ENCODE measurements at regions not wholly inside any gene's neighbourhood (a gene's known extent, or its start where the extent isn't known, plus 50 kb on each side); places are given as distances from the start of the nearest gene placed in this dataset.

DNA sequence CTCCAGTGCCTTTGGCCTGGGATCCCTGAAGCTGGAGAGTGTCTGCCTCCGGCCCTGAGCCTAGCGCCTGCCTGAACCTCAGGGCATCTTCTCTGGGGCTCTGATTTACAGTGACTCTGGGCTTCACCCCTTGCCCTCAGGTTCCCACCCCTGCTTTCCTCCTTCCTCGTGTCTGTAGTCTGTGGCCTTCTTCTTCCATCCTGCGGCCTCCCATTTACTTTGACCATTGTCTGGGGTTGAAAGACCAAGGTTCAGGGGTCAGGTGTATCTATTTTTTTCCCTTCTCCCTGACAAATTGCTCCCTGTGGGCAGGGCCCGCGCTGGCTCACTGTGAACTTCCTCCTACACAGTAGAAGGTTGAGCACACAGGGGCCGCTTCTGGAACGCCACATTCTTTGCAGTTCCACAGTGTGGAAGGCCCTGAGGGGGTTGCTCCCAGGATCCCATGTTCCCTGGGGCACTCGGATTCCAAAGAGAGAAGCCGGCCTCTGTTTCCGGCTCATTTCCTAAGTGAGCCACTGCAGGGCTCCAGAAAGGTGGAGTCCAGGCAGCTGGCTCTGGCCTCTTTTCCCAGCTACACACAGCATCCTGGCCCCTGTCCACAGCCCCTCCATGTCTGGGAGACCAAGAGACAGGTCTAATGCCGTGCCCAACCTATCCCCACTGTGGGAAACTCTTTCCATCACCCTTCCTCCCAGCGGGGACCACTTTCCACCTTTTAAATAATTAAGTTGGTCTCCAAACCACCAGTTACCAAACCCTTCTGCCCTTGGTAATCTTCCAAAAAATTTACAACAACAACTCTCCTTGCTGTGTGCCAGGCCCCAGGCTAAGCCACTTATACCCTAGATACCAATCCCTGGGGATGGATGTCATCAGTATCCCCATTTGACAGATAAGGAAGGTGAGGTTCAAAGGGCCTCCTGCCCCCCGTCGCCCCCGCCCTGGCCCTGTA, 140.3 kb upstream of the IER5L start:
- peak overlapping the region; percentile 88 to 96 (median 90) for H3K27ac ChIP-seq
- H3K36me3 ChIP-seq: no peaks in the 10 kb centered on the region
- WGBS, 2 donors: 63 to 67% methylated on average over 16 of the region's 16 CpGs
- no peak overlapping the region for H3K4me3 ChIP-seq
- H3K27me3 ChIP-seq: no peaks in the 10 kb centered on the region
- TF ChIP-seq EP300 (IDR thresholded peaks at IDR 0.05): no peak
- no peak for TF ChIP-seq POLR2A (IDR thresholded peaks at IDR 0.05)
- TF ChIP-seq, protein P1, sequence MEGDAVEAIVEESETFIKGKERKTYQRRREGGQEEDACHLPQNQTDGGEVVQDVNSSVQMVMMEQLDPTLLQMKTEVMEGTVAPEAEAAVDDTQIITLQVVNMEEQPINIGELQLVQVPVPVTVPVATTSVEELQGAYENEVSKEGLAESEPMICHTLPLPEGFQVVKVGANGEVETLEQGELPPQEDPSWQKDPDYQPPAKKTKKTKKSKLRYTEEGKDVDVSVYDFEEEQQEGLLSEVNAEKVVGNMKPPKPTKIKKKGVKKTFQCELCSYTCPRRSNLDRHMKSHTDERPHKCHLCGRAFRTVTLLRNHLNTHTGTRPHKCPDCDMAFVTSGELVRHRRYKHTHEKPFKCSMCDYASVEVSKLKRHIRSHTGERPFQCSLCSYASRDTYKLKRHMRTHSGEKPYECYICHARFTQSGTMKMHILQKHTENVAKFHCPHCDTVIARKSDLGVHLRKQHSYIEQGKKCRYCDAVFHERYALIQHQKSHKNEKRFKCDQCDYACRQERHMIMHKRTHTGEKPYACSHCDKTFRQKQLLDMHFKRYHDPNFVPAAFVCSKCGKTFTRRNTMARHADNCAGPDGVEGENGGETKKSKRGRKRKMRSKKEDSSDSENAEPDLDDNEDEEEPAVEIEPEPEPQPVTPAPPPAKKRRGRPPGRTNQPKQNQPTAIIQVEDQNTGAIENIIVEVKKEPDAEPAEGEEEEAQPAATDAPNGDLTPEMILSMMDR (IDR thresholded peaks at IDR 0.05): no peak
- DNase-seq (ENCODE audit: low spot score in 2 of 2): peak in 1 of 2 donors; percentile 13
- H3K4me1 ChIP-seq: peaks cover 10 to 88% (median 60%) of the 10 kb centered on the region in 4 donors
- no peaks in the 10 kb centered on the region for H3K9me3 ChIP-seq

DNA sequence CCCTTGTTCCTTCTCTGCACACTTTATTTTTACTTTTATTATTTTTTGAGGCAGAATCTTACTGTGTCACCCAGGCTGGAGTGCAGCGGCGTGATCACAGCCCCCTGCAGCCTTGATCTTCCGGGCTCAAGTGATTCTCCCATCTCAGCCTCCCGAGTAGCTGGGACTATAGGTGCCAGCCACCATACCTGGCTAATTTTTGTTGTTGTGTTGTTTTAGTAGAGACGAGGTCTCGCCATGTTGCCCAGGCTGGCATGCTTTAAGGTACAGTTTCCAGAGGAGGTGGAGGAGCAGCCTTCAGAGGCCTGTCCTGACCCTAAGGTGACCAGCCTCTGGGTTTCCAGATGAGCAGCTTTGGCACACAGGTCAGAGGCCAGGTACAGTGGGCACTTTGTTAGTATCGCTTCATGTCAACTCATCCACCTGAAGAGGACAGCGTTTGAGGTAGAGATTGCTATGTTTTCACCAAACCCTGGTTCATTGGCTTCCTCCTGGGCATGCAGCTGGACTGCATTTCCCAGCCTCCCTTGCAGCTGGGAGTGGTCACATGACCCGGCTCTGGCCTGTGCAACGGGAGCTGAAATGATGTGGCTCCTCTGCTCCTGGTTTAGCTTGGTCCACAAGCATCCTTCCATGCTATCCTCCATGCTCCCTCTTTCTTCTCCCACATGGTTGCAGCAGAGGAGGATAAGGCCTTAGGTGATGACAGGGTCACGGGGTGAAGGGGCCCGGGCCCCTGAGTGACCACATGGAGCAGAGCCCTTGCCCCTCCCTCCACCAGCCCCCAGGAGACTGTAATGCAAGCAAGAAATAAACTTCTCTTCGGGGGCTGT, 139.3 kb upstream of the IER5L start:
- Histone ChIP-seq H3K27ac (peak overlapping the region in 3 of 4 donors; percentile 88 to 96 (median 92)), H3K27me3 (no peaks in the 10 kb centered on the region), H3K4me3 (no peak overlapping the region), H3K9me3 (no peaks in the 10 kb centered on the region), H3K36me3 (no peaks in the 10 kb centered on the region), H3K4me1 (peaks cover 10 to 78% (median 56%) of the 10 kb centered on the region in 4 donors)
- 76 to 78% methylated on average over 13 of the region's 13 CpGs for WGBS, 2 donors
- DNase-seq (ENCODE audit: low spot score in 2 of 2): peak in 1 of 2 donors; percentile 26
- no peak for TF ChIP-seq POLR2A (IDR thresholded peaks at IDR 0.05)
- TF ChIP-seq, protein P1 (IDR thresholded peaks at IDR 0.05): no peak
- TF ChIP-seq EP300 (IDR thresholded peaks at IDR 0.05): no peak

DNA sequence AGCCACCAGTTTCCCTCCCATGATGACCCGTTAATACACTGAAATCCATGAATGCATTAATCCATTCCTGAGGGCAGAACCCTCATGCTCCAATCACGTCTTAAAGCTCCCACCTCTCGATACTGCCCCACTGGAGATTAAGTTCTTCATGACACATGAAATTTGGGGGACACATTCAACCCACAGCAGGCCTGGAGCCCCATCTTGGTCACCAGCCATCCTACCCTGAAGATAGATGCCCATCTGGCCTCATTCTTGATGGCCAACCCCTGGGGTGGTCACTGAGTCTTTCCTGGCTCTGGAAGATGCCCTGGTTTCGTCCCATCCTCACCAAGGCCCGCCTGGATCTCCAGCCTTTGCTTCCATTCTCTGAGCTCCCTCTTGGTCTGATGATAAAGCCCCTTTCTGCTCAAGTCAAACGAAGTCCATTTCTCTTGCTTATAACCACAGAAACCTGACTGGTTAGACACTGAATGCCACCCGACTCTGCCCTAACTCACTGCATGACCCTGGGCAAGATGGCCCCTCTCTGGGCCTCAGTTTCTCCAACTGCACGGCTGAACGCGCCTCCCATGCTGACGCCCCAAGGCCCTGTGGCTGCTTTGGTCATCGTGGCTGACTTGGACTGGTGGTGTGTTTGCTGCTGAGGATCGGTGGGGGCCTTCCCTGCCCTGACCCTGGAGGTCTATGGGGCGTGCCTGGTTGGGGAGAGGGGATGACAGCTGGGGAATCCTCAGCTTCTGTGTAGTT, 138.4 kb upstream of the IER5L start:
- Histone ChIP-seq H3K36me3 (no peaks in the 10 kb centered on the region), H3K4me3 (no peak overlapping the region), H3K9me3 (no peaks in the 10 kb centered on the region), H3K27me3 (no peaks in the 10 kb centered on the region), H3K27ac (peak overlapping the region in 3 of 4 donors; percentile 65 to 96 (median 71)), H3K4me1 (peaks cover 10 to 69% (median 49%) of the 10 kb centered on the region in 4 donors)
- TF ChIP-seq, protein P1 (IDR thresholded peaks at IDR 0.05): no peak
- TF ChIP-seq EP300 (IDR thresholded peaks at IDR 0.05) (no peak), POLR2A (IDR thresholded peaks at IDR 0.05) (no peak)
- WGBS, 2 donors: 86 to 95% methylated on average over 14 of the region's 14 CpGs
- peak in 1 of 2 donors; percentile 11 for DNase-seq (ENCODE audit: low spot score in 2 of 2)

DNA sequence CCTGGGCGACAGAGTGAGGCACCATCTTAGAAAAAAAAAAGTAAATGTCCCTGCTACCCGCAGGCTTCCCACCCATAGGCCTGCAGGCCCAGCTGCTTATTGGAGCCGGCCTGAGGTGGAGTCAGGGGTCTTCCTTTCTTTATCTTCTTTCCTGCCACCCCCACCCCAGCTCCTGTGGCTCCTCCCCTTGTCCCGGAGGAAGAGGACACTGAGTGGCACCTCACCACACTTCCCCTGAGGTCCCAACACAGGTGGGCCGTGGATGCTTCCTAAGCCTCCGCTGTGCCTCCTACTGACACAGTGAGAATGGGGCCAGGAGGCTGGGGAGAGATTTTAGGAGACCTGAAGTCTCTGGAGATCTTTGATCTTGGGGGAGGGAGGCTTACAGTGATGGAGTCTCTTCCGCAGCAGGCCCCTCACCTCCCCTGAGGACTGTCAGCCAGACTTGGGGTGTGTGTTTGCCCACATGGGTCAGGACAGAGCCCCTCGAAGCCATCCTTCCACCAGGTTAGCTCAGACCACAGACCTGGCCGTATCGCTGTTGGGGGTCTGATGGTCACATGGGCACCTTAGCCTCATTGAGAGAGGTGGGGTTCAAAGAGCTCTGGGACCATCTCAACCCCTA, 135.4 kb upstream of the IER5L start:
- no peaks in the 10 kb centered on the region for H3K9me3 ChIP-seq
- peaks cover 0 to 39% (median 21%) of the 10 kb centered on the region in 4 donors for H3K4me1 ChIP-seq
- H3K27ac ChIP-seq: no peak overlapping the region
- 84 to 90% methylated on average over 9 to 10 of the region's 10 CpGs for WGBS, 2 donors
- no peaks in the 10 kb centered on the region for H3K36me3 ChIP-seq
- H3K4me3 ChIP-seq: no peak overlapping the region
- TF ChIP-seq POLR2A (IDR thresholded peaks at IDR 0.05) (no peak), EP300 (IDR thresholded peaks at IDR 0.05) (no peak)
- TF ChIP-seq, protein P1 (IDR thresholded peaks at IDR 0.05): no peak
- DNase-seq (ENCODE audit: low spot score in 2 of 2): peak in 1 of 2 donors; percentile 6
- no peaks in the 10 kb centered on the region for H3K27me3 ChIP-seq
